HG03139 (cell line): ENCODE measurements at regions not wholly inside any gene's neighbourhood (a gene's known extent, or its start where the extent isn't known, plus 50 kb on each side); places are given as distances from the start of the nearest gene placed in this dataset.
"Not testable (repeated sequence)": the region's sequence is repeated elsewhere in the genome, so short reads cannot be mapped to it uniquely, and the experiment has no call there.

Experiments used
- ATAC-seq: cut with Tn5 transposase; IDR thresholded peaks from one replicate; pipeline ENCODE4 v1.9.1; 2021; ENCODE audit not compliant: unreplicated experiment

- no peak for ATAC-seq
These were observed 433.2 kb downstream of the MAT2B start for GRCh38 chr5:163938595-163938994.

GRCh38 chr5:163941079-163941478 lies 435.7 kb downstream of the MAT2B start:
- ATAC-seq = no peak

DNA sequence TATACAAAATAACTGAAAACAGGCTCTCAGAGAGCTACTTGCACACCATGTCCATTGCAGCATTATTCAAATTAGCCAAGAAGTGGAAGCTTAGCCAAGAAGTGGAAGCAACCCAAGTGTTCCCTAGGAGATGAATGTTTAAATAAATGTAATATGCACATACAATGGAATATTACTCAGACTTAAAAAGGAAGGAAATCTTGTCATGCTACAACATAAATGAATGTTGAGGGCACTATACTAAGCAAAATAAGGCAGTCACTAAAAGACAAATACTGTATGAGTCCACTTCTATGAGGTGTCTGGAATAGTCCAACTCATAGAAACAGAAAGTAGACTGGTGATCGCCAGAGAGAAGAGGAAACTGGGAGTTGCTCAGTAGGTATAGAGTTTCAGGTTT lies 438.1 kb downstream of the MAT2B start:
- ATAC-seq = no peak

GRCh38 chr5:163944738-163945137 lies 439.3 kb downstream of the MAT2B start:
- ATAC-seq = no peak

- ATAC-seq = no peak
These were observed 442.6 kb downstream of the MAT2B start for GRCh38 chr5:163947848-163948666.

GRCh38 chr5:163950248-163950647 lies 444.8 kb downstream of the MAT2B start:
- ATAC-seq = no peak

GRCh38 chr5:163951069-163951468 lies 445.6 kb downstream of the MAT2B start:
- ATAC-seq = no peak

- no peak for ATAC-seq
These were observed 448.5 kb downstream of the MAT2B start for GRCh38 chr5:163953901-163954300.

- ATAC-seq = not testable (repeated sequence)
These were observed 455.8 kb downstream of the MAT2B start for GRCh38 chr5:163961230-163961629.

- no peak for ATAC-seq
These were observed 458.5 kb downstream of the MAT2B start for GRCh38 chr5:163963881-163964280.

- ATAC-seq = no peak
These were observed 459.3 kb downstream of the MAT2B start for GRCh38 chr5:163964671-163965070.

DNA sequence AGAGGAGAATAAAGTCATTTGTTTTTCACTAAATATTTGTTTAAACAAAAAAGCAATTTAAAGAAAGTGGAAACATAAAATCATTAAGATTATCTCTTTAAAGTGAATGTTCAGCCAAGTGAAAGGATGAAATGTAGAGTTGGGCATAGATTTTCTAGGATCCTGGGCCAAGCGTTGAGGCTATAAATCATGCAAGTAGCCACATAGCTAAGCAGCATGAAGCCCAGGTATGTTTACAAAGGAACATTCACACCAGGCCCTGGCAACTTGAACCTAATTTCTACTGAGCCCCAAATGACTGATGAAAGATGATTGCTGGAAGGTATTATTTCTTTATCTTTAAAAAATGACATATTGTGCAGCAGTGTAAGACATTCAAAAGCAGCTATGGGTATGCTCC lies 461.8 kb downstream of the MAT2B start:
- no peak for ATAC-seq

DNA sequence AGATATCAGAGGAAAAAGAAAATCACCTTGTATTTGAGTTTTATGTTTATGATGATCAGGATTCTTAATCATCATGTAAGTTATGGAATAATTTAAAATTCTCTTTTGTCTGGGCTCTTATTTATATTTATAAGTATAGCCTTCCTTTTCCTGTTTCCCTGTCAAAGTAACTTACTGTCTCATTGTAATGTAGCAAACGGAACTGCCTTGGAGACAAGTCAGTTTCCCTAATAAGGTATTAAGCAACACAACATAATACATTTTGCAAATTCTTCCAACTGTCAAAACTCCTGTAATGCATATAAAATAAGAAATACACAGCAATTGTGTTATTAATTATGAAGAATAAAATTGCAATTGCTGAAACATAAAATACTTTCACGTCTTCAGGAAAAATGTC lies 463.2 kb downstream of the MAT2B start:
- no peak for ATAC-seq

GRCh38 chr5:163976696-163977095 lies 471.3 kb downstream of the MAT2B start:
- ATAC-seq = no peak

- peak; percentile 76 for ATAC-seq
These were observed 473.5 kb downstream of the MAT2B start for GRCh38 chr5:163978897-163979296.

GRCh38 chr5:163988566-163988965 lies 483.1 kb downstream of the MAT2B start:
- ATAC-seq = no peak

- ATAC-seq = no peak
These were observed 487.7 kb downstream of the MAT2B start for GRCh38 chr5:163993126-163993525.

GRCh38 chr5:163995206-163995605 lies 489.8 kb downstream of the MAT2B start:
- no peak for ATAC-seq

DNA sequence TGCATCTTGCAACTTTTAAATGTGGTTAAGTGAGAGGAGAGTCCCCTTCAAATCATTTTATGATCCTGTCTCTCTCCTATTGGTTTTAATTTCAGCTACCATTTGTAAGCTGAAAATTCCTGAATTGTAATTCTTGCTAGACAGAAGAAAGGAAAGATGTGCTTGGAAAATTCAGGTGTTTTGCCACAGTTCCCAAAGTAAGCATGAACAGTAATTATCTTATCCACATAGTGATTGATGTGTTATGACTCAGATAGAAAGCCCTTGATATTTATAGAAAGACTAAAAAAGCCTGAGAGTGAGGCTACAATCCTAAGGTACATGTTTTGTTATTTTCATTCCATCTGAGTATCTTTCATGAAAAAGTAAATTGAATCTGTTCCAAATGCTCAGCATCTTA lies 492.5 kb downstream of the MAT2B start:
- no peak for ATAC-seq

- ATAC-seq = no peak
These were observed 494.8 kb downstream of the MAT2B start for GRCh38 chr5:164000241-164000640.

- ATAC-seq = no peak
These were observed 495.4 kb downstream of the MAT2B start for GRCh38 chr5:164000819-164001218.

DNA sequence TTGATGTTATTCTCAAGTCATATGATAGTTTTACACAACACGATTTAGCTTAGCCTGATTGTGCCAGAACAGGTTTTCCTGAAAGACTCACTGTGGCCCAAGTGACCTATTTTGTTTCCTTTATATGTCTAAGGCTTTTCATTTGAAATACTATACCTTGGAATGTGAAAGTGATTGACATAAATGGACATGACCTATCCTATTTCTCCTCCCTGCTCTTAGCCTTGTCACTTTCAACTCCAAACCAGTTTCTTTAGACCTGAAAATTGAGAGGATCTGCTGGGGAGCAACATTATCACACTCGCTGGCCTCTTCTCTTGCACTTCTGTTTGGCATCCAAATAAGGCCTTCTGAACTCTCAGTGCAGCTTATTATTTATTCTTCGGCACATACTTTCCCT lies 496.8 kb downstream of the MAT2B start:
- ATAC-seq = no peak

GRCh38 chr5:164002628-164003027 lies 497.2 kb downstream of the MAT2B start:
- no peak for ATAC-seq
